ENCODE measurements at regions not wholly inside any gene's neighbourhood (a gene's known extent, or its start where the extent isn't known, plus 50 kb on each side); places are given as distances from the start of the nearest gene placed in this dataset.

GRCh38 chr2:40558761-40559160, 106.9 kb upstream of the SLC8A1 start:
- TF ChIP-seq CTCF (conservative IDR thresholded peaks at IDR 0.05) (no peak), ZFX (IDR thresholded peaks at IDR 0.05) (no peak)
